ENCODE measurements at regions not wholly inside any gene's neighbourhood (a gene's known extent, or its start where the extent isn't known, plus 50 kb on each side); places are given as distances from the start of the nearest gene placed in this dataset.

DNA sequence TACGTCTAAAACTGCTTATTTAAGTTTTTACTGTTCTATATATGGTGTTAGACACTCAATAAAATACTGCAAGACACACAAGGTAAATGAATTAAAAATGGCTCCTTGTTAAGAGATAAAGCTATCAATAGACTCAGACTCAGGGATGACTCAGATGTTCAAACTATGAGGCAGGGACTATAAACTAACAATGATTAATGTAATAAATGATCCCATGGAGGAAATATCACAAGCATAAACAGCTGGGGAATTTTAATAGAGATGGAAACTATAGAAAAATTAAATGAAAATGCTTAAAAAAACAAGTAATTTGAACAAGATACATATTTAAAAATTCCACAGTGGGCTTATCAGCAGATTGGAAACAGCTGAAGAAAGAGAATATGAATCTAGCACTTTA, 650.8 kb downstream of the DCDC2C start:
- Mint-ChIP-seq H3K27me3 (ENCODE audit: low read depth) (no peaks in the 10 kb centered on the region), H3K9me3 (peaks cover 19% of the 10 kb centered on the region), H3K4me1 (ENCODE audit: low read depth) (no peaks in the 10 kb centered on the region), H3K27ac (no peak overlapping the region), H3K4me3 (ENCODE audit: low read depth) (no peak overlapping the region), H3K36me3 (ENCODE audit: low read depth) (no peaks in the 10 kb centered on the region)
- no peak for DNase-seq (ENCODE audit: low spot score)
- intact Hi-C loops (cut with micrococcal nuclease), result no loop called here

DNA sequence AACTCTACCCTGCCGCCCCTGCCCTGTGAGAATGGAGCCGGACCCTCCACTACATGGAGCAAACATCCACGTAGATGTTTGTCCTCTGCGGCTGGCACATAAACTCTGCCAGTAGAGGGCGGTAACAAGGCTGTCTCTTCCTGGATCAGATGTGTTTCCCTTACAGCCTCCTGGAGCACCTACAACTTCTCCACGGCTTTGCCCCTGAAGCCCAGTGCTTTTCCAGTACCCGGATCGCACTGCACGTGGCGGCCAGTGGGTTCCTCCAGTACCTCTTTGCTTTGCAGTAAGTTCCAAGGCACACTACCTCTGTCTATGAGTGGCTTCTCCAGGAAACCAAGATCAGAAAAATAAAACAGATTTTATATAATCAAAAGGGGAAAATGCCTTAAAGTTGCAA, 651.3 kb downstream of the DCDC2C start:
- DNase-seq (ENCODE audit: low spot score), result no peak
- intact Hi-C loops (cut with micrococcal nuclease), result no loop called here
- no peaks in the 10 kb centered on the region for H3K27me3 Mint-ChIP-seq (ENCODE audit: low read depth)
- H3K36me3 Mint-ChIP-seq (ENCODE audit: low read depth), result no peaks in the 10 kb centered on the region
- no peak overlapping the region for H3K4me3 Mint-ChIP-seq (ENCODE audit: low read depth)
- no peaks in the 10 kb centered on the region for H3K4me1 Mint-ChIP-seq (ENCODE audit: low read depth)
- H3K9me3 Mint-ChIP-seq, result peaks cover 18% of the 10 kb centered on the region
- no peak overlapping the region for H3K27ac Mint-ChIP-seq

DNA sequence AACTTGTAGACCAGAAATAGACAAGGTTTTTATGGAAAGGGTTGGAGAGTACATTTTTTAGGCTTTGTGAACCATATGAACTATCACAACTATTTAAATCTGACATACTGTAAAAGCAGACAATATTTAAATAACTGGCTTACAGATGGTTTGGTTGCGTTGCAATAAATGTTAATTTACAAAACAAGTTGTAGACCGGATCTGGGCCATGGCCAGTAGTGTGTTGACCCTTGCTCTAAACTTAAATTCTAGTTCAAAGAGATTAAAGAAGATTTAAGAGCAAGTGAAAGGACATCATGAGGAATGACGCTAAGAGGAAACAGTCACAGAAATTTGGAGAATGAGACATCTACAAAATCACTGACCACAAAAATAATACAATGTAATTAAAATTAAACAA, 652.7 kb downstream of the DCDC2C start:
- H3K4me1 Mint-ChIP-seq (ENCODE audit: low read depth), result no peaks in the 10 kb centered on the region
- H3K9me3 Mint-ChIP-seq, result peaks cover 9% of the 10 kb centered on the region
- DNase-seq (ENCODE audit: low spot score), result no peak
- no peaks in the 10 kb centered on the region for H3K27me3 Mint-ChIP-seq (ENCODE audit: low read depth)
- intact Hi-C loops (cut with micrococcal nuclease), result no loop called here
- H3K27ac Mint-ChIP-seq, result no peak overlapping the region
- no peak overlapping the region for H3K4me3 Mint-ChIP-seq (ENCODE audit: low read depth)
- no peaks in the 10 kb centered on the region for H3K36me3 Mint-ChIP-seq (ENCODE audit: low read depth)

- H3K27me3 Mint-ChIP-seq (ENCODE audit: low read depth), result no peaks in the 10 kb centered on the region
- no peak for DNase-seq (ENCODE audit: low spot score)
- H3K27ac Mint-ChIP-seq, result no peak overlapping the region
- no peak overlapping the region for H3K4me3 Mint-ChIP-seq (ENCODE audit: low read depth)
- H3K9me3 Mint-ChIP-seq, result peaks cover 9% of the 10 kb centered on the region
- intact Hi-C loops (cut with micrococcal nuclease), result no loop called here
- H3K4me1 Mint-ChIP-seq (ENCODE audit: low read depth), result no peaks in the 10 kb centered on the region
- no peaks in the 10 kb centered on the region for H3K36me3 Mint-ChIP-seq (ENCODE audit: low read depth)
Observed at GRCh38 chr2:4356541-4356940, 653.2 kb downstream of the DCDC2C start.

DNA sequence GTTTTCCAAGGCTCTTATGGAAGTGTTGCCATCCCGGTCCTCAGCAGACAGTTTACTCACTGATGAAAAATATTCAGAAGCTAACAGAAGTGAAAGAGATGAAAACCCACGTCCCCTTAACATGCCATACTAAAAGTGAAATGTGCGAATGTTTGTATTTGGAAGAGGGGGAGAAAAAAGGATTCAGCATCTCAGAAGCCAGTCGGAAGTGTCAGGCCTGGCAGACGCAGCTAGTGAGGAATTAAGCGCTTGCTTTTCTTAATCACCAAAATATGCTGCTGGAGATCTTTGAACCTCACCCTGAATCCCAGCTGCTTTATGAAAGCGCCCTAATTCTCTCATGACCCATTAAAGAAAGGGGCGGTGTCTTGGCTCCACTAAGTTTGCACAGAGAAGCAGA, 653.7 kb downstream of the DCDC2C start:
- intact Hi-C loops (cut with micrococcal nuclease), result no loop called here
- Mint-ChIP-seq H3K27ac (no peak overlapping the region), H3K27me3 (ENCODE audit: low read depth) (no peaks in the 10 kb centered on the region), H3K9me3 (peaks cover 5% of the 10 kb centered on the region), H3K4me3 (ENCODE audit: low read depth) (no peak overlapping the region), H3K4me1 (ENCODE audit: low read depth) (no peaks in the 10 kb centered on the region), H3K36me3 (ENCODE audit: low read depth) (no peaks in the 10 kb centered on the region)
- no peak for DNase-seq (ENCODE audit: low spot score)

DNA sequence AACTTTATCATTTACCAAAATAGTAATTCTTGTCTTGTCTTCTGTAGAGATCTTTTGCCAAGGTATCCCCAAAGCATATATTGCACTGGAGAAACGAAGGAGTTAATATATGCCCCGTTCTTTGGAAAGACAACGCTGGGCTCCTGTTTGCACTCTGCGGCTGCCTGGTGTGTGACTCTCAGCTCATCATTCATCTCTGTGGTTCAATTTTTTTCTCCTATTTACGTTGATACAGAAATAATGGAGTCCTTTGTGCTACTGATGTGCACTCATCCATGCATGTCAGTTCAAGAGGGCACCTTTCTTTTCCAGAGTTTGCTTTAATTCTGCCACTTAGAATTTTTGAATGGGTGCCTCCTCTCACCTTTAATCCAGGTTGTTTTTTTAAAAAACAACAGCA, 655.5 kb downstream of the DCDC2C start:
- DNase-seq (ENCODE audit: low spot score), result no peak
- no peaks in the 10 kb centered on the region for H3K27me3 Mint-ChIP-seq (ENCODE audit: low read depth)
- H3K9me3 Mint-ChIP-seq, result peaks cover 16% of the 10 kb centered on the region
- intact Hi-C loops (cut with micrococcal nuclease), result no loop called here
- H3K4me1 Mint-ChIP-seq (ENCODE audit: low read depth), result no peaks in the 10 kb centered on the region
- H3K27ac Mint-ChIP-seq, result no peak overlapping the region
- no peaks in the 10 kb centered on the region for H3K36me3 Mint-ChIP-seq (ENCODE audit: low read depth)
- H3K4me3 Mint-ChIP-seq (ENCODE audit: low read depth), result no peak overlapping the region

DNA sequence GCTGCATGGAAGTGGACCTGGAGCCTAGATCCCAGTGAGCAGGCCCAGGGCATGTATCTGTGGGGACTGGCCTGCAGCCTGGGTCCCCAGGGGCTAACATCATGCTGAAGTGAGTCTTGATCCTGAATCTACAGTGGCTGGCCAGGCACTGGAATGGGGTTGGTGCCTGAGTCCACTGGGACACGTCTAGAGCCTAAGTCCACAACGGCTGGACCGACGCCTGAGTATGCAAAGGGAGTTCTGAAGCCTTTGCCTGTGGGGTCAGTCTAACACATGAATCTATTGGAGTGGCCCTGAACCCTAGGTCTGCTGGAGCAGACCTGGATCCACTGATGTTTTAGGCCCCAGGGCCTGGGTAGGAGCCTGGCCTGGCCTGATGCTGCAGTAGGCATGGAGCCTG, 665.5 kb downstream of the DCDC2C start:
- H3K27ac Mint-ChIP-seq, result no peak overlapping the region
- no peaks in the 10 kb centered on the region for H3K27me3 Mint-ChIP-seq (ENCODE audit: low read depth)
- DNase-seq (ENCODE audit: low spot score), result no peak
- intact Hi-C loops (cut with micrococcal nuclease), result no loop called here
- no peaks in the 10 kb centered on the region for H3K36me3 Mint-ChIP-seq (ENCODE audit: low read depth)
- H3K4me1 Mint-ChIP-seq (ENCODE audit: low read depth), result no peaks in the 10 kb centered on the region
- peaks cover 49% of the 10 kb centered on the region for H3K9me3 Mint-ChIP-seq
- no peak overlapping the region for H3K4me3 Mint-ChIP-seq (ENCODE audit: low read depth)

DNA sequence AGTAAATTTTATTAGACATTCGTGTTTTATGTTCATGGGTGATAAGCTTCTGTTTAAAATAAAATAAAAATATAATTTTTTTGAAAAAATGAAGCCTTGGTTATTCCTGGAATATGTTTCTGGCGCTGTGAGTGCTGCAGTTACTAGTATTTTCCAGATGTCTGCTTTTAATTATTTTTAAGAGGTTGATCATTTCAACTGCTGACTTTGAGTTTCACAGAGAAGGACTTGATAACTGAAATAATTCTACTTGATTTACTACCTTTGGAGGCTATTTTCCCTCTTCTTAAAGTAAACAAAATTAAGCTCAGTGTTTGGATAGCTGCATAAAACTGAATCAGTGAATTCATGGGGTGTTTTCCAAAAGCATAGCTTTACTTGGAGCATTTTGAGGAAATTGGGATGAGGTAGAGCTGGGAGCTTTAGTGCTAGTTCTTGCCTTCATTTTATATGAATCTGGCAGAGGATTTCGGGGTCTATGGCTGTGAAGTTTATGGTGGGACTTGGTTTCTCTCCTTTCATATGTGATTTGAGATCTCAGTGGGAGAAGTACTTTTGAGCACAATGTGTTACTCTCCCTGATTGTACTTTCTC, 666.5 kb downstream of the DCDC2C start:
- H3K4me1 Mint-ChIP-seq (ENCODE audit: low read depth), result no peaks in the 10 kb centered on the region
- peaks cover 50% of the 10 kb centered on the region for H3K9me3 Mint-ChIP-seq
- intact Hi-C loops (cut with micrococcal nuclease), result no loop called here
- H3K27me3 Mint-ChIP-seq (ENCODE audit: low read depth), result no peaks in the 10 kb centered on the region
- no peak overlapping the region for H3K4me3 Mint-ChIP-seq (ENCODE audit: low read depth)
- no peak overlapping the region for H3K27ac Mint-ChIP-seq
- H3K36me3 Mint-ChIP-seq (ENCODE audit: low read depth), result no peaks in the 10 kb centered on the region
- no peak for DNase-seq (ENCODE audit: low spot score)

DNA sequence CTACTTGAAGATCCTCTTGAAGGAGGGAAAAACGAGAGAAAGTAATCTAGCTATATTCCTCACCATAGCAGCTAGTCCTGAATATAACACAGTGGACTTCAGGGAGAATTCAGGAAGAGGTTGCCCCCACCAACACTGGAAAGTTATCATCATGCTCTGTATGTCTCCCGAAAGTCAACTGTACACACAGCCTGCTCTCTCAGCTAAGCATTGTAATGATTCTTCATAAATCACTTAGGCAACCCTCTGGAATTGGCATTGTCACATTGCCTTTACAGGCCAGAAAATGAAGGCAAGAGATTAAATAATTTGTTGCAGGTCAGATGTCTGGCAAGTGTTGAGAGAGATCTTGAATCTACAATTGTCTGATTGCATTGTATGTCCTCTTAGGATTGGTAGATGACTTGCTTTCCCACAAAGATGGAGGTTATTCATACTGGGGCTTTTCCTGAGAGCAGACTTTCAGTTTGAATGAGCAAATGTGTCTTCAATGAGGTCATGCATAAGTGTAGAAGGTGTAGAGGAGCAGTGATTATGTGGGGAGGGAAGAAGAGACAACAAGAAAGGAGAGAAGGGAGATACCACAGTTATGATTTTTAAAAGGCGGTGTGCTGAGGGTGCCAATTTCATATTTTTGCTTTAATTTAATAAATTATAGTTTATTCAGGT, 667.2 kb downstream of the DCDC2C start:
- no peak overlapping the region for H3K4me3 Mint-ChIP-seq (ENCODE audit: low read depth)
- H3K27ac Mint-ChIP-seq, result no peak overlapping the region
- H3K36me3 Mint-ChIP-seq (ENCODE audit: low read depth), result no peaks in the 10 kb centered on the region

DNA sequence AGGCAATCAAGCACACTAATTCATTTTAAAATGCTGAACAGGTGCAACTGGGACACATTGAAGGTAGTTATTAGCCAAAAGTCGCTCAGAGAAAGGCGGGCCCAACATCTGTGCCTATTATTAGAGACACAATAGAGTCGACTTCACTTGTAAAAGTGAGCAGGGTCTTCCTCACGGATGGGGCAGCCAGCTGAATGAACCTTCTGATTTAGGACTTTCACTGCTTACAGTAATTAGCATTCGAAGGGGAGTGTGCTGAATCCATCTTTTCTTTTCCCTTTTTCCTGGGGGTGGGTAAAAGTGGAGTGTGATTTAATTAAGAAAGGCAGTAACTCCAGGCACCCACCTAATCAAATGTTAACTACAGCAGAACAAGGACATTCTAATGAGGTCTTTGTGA, 677.7 kb downstream of the DCDC2C start:
- Mint-ChIP-seq H3K4me3 (ENCODE audit: low read depth) (no peak overlapping the region), H3K4me1 (ENCODE audit: low read depth) (no peaks in the 10 kb centered on the region), H3K27ac (no peak overlapping the region), H3K36me3 (ENCODE audit: low read depth) (no peaks in the 10 kb centered on the region), H3K27me3 (ENCODE audit: low read depth) (no peaks in the 10 kb centered on the region), H3K9me3 (peaks cover 30% of the 10 kb centered on the region)
- intact Hi-C loops (cut with micrococcal nuclease), result no loop called here
- DNase-seq (ENCODE audit: low spot score), result no peak

More for the DNA sequence above, 667.2 kb downstream of the DCDC2C start:
- Mint-ChIP-seq H3K9me3 (peaks cover 48% of the 10 kb centered on the region), H3K27me3 (ENCODE audit: low read depth) (no peaks in the 10 kb centered on the region), H3K4me1 (ENCODE audit: low read depth) (no peaks in the 10 kb centered on the region)
- intact Hi-C loops (cut with micrococcal nuclease), result no loop called here
- no peak for DNase-seq (ENCODE audit: low spot score)

GRCh38 chr2:4381773-4382172, 678.4 kb downstream of the DCDC2C start:
- Mint-ChIP-seq H3K36me3 (ENCODE audit: low read depth) (no peaks in the 10 kb centered on the region), H3K27me3 (ENCODE audit: low read depth) (no peaks in the 10 kb centered on the region), H3K9me3 (peaks cover 23% of the 10 kb centered on the region), H3K4me3 (ENCODE audit: low read depth) (no peak overlapping the region), H3K4me1 (ENCODE audit: low read depth) (no peaks in the 10 kb centered on the region), H3K27ac (no peak overlapping the region)
- intact Hi-C loops (cut with micrococcal nuclease), result no loop called here
- DNase-seq (ENCODE audit: low spot score), result no peak

DNA sequence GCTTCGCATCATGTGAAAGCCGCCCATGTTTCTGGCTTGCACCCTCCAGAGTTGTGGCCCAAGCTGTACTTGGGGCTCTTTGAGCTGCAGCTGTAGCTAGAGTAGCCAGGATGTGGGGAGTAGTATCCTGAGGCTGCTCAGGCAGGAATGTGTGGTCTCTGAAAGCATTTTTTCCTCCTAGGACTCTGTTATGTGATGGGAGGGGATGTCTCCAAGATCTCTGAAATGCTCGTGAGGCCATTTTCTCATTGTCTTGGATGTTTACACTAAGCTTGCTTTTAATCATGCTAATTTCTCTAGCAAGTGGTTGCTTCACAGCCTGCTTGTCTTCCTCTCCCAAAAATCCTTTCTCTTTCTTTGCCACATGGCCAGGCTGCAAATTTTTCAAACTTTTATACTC, 687.6 kb downstream of the DCDC2C start:
- no peak overlapping the region for H3K4me3 Mint-ChIP-seq (ENCODE audit: low read depth)
- DNase-seq (ENCODE audit: low spot score), result no peak
- H3K36me3 Mint-ChIP-seq (ENCODE audit: low read depth), result no peaks in the 10 kb centered on the region
- H3K27me3 Mint-ChIP-seq (ENCODE audit: low read depth), result no peaks in the 10 kb centered on the region
- H3K27ac Mint-ChIP-seq, result no peak overlapping the region
- intact Hi-C loops (cut with micrococcal nuclease), result no loop called here
- H3K4me1 Mint-ChIP-seq (ENCODE audit: low read depth), result no peaks in the 10 kb centered on the region
- H3K9me3 Mint-ChIP-seq, result peaks cover 61% of the 10 kb centered on the region

- Mint-ChIP-seq H3K27me3 (ENCODE audit: low read depth) (no peaks in the 10 kb centered on the region), H3K9me3 (peaks cover 20% of the 10 kb centered on the region), H3K4me1 (ENCODE audit: low read depth) (no peaks in the 10 kb centered on the region), H3K36me3 (ENCODE audit: low read depth) (no peaks in the 10 kb centered on the region), H3K4me3 (ENCODE audit: low read depth) (no peak overlapping the region), H3K27ac (no peak overlapping the region)
- intact Hi-C loops (cut with micrococcal nuclease), result no loop called here
- DNase-seq (ENCODE audit: low spot score), result no peak
Observed at GRCh38 chr2:4404363-4404762, 701.0 kb downstream of the DCDC2C start.

GRCh38 chr2:4408321-4408720, 704.9 kb downstream of the DCDC2C start:
- Mint-ChIP-seq H3K4me1 (ENCODE audit: low read depth) (no peaks in the 10 kb centered on the region), H3K27me3 (ENCODE audit: low read depth) (no peaks in the 10 kb centered on the region), H3K36me3 (ENCODE audit: low read depth) (no peaks in the 10 kb centered on the region), H3K9me3 (peaks cover 33% of the 10 kb centered on the region), H3K4me3 (ENCODE audit: low read depth) (no peak overlapping the region), H3K27ac (no peak overlapping the region)
- intact Hi-C loops (cut with micrococcal nuclease), result no loop called here
- no peak for DNase-seq (ENCODE audit: low spot score)

Measured in activated T-helper 2 cell treated with anti-CD3 and anti-CD28 coated beads, Interferon-gamma antibody, Interleukin-2, Interleukin-4, amounts not matched to agents 10 μg/mL and 5 μg/mL and 100 μg/mL, durations not matched to agents 14 hours and 24 hours and 36 hours (primary cell).